ENCODE measurements at regions not wholly inside any gene's neighbourhood (a gene's known extent, or its start where the extent isn't known, plus 50 kb on each side); places are given as distances from the start of the nearest gene placed in this dataset.

DNA sequence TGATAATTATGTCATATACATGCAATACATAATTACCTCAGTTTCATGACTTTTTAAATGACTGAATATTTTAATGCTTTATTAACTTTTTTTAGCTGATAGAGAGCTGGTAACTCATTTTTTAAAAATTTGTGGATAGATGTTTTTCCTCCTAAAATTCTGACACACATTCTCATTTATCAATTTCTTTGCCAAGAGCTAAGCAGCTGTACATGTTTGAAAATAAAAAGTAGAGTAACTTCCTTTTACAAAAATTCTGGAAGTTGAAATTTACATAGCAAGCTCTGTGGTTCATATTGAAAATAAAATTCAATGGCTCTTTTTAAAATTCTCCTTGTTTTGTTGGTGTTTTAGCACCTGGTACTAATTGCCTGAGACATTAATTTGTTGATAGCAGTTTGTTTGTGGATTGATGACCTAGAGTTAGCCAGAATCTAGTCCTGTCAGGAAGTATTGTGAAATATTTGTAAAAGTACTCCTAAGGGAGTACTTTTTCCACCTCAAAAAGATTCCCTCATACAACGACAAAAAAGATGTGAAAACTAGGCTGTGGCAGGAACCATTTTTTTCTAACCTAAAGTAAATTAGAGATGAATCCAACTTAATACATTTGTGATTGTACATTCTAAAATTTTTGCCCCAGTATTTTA, 621.8 kb downstream of the BCKDHB start:
- TF ChIP-seq POLR2A (IDR thresholded peaks at IDR 0.05; ENCODE audit: low read length) (no peak), GATA1 (IDR thresholded peaks at IDR 0.05; ENCODE audit: low read depth, low read length) (no peak)

All from erythroblast (primary cell).